ENCODE measurements at regions not wholly inside any gene's neighbourhood (a gene's known extent, or its start where the extent isn't known, plus 50 kb on each side); places are given as distances from the start of the nearest gene placed in this dataset.

DNA sequence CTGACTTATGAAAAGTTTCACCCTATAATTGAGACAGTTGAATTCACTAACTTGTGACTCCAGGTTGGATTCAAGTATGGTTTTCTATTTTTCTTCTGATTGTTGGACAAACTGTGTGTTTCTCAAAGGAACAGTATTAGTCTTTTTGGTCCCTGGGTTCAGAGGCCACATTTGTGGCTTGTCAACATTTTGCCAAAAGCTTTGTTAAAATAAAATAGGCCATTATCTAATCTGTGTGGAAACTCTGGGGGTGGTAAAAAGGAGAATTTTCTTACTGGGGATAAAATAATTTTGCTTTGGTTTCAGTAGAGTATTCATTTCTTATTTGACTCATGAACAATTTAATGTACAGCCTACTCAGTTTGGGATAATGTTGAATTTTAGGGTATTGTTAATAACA is 166.3 kb downstream of the TMEM167A start:
- TF ChIP-seq, protein P1, sequence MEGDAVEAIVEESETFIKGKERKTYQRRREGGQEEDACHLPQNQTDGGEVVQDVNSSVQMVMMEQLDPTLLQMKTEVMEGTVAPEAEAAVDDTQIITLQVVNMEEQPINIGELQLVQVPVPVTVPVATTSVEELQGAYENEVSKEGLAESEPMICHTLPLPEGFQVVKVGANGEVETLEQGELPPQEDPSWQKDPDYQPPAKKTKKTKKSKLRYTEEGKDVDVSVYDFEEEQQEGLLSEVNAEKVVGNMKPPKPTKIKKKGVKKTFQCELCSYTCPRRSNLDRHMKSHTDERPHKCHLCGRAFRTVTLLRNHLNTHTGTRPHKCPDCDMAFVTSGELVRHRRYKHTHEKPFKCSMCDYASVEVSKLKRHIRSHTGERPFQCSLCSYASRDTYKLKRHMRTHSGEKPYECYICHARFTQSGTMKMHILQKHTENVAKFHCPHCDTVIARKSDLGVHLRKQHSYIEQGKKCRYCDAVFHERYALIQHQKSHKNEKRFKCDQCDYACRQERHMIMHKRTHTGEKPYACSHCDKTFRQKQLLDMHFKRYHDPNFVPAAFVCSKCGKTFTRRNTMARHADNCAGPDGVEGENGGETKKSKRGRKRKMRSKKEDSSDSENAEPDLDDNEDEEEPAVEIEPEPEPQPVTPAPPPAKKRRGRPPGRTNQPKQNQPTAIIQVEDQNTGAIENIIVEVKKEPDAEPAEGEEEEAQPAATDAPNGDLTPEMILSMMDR (IDR thresholded peaks at IDR 0.05): no peak
- no peak for TF ChIP-seq POLR2A (IDR thresholded peaks at IDR 0.05)
